GM21786 (cell line): ENCODE measurements at regions not wholly inside any gene's neighbourhood (a gene's known extent, or its start where the extent isn't known, plus 50 kb on each side); places are given as distances from the start of the nearest gene placed in this dataset.
"Not testable (repeated sequence)": the region's sequence is repeated elsewhere in the genome, so short reads cannot be mapped to it uniquely, and the experiment has no call there.

Experiments used
- ATAC-seq: cut with Tn5 transposase; IDR thresholded peaks from one replicate; pipeline ENCODE4 v1.9.1; 2021; ENCODE audit not compliant: unreplicated experiment

DNA sequence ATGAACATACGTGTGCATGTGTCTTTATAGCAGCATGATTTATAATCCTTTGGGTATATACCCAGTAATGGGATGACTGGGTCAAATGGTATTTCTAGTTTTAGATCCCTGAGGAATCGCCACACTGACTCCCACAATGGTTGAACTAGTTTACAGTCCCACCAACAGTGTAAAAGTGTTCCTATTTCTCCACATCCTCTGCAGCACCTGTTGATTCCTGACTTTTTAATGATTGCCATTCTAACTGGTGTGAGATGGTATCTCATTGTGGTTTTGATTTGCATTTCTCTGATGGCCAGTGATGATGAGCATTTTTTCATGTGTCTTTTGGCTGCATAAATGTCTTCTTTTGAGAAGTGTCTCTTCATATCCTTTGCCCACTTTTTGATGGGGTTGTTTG lies 493.0 kb upstream of the PIK3R1 start:
- not testable (repeated sequence) for ATAC-seq

DNA sequence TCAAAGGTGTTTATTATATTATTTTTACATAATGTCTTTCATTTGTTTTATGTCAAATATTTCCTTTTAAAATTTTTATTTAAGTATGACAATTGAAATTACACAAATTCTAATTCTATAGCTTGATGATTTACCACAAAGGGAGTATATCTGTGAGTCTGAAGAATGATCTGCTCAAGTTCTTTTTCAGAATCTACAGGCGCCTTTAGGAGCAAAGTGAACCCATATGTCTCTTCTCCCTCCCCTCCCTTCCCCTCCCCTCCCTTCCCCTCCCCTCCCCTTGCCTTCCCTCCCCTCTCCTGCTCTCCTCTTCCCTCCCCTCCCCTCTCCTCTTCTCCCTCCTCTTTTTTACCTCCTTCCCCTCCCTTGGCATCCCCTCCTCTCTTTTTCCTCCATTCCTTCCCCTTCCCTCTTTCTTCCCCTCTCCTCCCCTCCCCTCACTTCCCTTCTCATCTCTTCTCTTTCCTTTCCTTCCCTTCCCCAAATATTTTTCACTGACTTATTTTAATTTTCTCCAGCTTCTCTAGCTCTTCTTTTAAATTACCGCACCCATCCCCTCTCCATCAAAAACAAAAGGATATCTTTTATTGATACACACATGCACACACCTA lies 495.3 kb upstream of the PIK3R1 start:
- no peak for ATAC-seq

DNA sequence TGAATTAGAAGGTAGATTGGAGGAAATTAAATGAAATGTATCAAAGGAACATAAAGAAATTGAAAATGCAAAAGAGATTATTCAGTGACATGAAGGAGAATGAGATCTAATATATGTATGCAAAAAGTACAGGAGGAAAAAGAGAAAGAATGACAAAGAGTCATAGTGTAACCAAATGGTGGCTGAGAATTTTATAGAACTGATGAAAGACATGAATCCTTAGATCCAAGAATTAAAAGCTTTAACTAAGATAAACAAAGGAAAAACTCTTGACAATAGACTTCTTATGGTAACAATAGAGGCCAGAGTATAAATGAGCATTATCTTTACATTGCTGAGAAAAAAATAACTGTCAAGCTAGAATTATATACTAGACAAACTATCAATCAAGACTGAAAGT lies 505.4 kb upstream of the CD180 start:
- no peak for ATAC-seq

DNA sequence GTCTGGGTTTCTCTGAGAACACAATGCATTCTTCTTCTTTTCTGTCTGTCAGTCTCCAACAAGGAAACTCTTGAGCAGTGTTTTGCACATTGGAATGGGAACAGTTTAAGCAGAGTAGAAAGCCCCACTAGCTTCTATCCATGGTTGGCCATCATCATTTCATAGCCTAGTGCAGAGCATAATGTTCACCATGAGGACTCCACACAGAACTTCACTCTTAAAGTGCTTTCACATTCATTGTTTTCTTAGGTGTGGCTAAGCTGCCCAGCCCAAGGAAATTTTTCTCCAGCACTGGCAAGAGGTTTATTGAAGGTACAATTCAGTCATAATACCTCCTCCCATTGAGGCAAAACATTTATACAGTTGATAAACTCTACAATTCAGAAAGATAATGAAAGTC lies 503.0 kb upstream of the CD180 start:
- ATAC-seq: no peak

DNA sequence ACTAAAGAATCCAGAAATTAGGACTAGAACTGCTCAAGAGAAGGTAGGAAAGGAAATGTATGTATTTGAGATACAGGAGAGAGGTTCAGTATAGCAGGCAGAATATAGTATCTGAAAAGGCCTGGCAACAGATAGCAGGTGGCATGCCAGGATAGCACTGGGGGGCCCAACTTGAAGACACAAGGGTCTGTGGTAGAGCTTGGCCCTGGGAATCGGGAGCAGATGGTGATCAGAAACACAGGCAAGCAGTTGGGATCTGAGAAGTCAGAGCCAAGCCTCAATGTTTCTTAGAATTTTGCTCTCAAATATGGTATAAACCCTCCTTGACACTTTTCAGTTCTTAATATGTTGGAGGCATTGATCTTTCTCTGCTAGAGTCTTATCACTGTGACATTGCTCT lies 499.8 kb upstream of the CD180 start:
- no peak for ATAC-seq

DNA sequence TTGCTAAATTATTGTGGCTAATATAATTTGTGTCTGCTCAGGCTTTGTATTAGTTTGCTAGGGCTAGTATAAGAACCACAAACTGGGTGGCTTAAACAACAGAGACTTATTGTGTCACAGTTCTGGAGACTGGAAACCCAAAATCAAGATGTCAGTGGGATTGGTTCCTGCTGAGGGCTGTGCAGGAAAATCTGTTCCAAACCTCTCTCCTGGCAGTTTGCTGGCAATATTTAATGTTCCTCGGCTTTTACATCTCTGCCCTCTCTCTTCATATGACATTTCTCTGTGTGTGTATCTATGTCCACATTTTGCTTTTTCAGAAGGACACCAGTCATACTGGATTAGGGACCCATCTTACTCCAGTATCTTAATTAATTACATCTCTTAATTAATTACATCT lies 498.8 kb upstream of the CD180 start:
- no peak for ATAC-seq

DNA sequence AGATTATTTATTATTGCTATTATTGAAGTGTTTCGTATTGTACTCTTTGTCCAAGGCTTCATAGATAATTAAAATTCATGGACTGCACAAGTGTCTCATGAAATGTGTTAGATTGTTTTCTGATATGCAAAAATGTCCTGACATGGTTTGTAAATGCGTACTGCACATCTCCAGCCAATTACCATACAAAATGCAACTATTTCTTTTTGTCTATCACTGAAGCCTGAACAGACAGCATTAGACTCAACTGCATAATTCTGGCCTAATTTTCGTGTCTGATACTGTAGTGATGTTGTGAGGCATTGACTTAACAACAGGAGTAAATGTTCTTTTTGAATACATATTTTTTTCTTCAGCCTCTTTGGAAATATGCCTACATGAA lies 498.2 kb upstream of the CD180 start:
- ATAC-seq: no peak

DNA sequence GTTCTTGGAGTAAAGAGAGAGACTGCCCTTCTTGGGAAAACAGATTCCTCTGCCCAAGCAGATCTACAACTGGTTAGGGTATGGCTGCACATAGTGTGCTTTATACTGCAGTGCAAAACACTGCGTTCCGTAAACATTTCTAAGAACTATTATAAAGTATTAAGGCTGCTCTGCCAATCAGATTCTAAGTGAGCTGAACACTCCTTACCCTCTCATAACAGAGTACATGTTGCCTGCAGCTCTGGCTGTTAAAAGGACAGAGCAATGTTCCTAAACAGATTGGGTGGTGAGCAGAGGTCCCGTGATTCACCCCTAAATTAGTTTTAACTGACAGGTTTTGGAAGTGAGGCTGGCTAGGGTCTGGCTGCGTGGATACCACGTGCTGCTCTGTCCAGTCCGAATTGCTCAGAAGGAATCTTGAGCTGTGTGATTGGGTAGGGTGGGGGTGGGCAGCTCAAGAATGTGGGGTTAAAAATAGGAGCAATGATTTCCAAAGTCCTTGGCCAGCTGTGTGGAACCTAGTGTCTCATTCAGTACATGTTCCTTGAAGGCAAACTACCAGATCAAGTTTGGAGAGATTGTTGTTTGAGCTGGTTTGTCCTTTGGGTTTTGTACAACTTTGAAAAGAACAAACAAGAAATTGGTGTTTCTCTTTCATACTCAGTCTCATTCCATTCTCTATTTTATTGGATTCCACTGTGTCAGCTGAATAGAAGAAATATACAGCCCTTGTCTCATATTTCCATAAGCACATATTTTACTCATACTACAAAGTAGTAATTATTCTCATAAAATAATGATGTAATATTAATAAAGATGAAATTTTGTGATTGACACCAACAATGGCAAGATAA lies 497.6 kb upstream of the CD180 start:
- no peak for ATAC-seq

DNA sequence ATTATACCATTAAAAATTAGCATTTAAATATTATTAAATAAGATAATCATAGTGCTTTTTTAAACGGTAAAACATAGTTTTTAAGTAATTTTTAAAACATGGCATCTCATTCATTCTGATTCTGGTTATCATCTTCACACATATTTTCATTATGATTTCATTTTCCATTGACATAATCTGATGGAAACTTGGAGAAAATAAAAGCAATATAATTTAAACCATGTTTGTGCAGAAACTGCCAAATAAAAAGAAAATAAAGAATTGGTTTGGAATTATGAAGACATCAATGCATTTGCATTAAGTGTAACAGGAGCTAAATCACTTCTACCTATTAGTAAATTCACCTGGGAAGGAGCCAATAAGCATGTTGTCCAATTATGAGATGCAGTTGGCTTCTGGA lies 490.1 kb upstream of the CD180 start:
- ATAC-seq: no peak

DNA sequence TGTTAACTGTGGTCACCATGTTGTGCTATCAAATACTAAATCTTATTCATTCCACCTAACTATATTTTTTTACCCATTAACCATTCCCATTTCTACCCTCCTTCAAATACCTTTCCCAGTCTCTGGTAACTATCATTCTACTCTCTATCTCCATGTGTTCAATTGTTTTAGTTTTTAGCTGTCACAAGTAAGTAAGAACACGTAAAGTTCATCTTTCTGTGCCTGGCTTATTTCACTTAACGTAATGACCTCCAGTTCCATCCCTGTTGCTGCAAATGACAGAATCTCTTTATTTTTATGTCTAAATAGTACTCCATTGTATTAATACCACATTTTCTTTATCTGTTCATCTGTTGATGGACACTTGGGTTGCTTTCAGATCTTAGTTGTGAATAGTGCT lies 485.1 kb upstream of the CD180 start:
- ATAC-seq: no peak

DNA sequence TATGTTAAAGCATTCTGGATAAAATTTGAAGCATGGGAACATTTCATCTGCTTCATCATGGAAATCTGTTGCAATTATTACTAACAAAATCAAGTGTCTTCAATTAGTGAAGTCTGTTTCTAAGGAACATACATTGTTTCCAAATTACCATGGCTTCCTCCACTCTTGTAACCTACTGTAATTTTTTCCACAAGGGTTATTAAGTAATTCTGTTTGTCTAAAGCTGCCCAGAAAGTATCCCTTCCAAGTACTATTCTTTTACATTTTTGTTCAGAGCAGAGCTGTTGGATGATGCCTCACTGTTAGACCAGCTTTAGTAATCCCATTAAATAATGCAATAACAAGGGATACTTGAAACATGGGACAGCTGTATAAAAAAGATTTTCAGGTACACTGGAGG lies 483.5 kb upstream of the CD180 start:
- ATAC-seq: no peak

DNA sequence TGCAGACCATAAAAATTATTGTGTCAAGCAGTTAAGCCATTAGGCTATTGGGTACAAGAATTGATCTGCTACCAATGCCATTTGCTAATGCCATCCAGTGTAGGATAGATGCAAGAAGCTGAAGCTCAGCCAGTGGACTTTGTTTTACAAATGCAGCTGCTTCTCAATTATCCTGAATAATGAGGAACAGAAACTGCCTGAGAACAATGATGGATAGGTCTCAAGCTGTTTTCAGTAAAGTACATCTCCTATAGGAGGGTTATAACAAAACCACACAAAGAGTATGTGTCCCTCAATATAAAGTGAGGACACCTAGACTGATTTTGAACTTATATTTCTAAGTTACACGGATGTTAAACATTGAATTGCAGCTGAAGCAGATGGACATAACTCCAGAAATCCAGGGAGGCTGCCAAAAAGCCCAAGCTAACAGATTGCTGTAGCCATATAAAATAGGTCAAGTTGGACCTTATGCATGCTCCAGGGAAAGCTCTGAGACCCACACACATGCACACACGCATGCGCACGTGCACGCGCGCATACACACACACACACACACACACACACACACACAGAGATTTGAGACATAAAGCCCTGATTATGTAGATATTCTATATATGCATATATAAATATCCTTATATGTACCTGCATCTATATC lies 482.7 kb upstream of the CD180 start:
- ATAC-seq: no peak

DNA sequence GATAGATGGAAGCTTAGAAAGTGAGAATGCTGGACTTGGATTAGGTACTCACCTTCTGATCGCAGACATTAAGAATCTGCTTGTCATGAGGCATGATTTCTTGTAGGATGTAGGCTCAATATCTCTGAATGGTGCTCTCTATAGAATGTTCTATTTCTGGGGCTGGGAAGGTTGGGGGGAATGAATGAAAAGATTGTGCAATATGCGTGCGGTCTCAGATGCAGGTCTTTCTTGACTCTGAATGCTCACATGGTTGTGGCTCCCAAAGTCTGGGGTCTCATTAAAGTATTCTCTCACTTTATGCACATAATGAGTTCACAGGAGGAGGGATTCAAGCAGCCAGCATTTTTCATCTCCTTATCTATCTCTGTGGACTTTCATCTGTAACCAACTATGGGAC lies 482.0 kb upstream of the CD180 start:
- ATAC-seq: no peak

DNA sequence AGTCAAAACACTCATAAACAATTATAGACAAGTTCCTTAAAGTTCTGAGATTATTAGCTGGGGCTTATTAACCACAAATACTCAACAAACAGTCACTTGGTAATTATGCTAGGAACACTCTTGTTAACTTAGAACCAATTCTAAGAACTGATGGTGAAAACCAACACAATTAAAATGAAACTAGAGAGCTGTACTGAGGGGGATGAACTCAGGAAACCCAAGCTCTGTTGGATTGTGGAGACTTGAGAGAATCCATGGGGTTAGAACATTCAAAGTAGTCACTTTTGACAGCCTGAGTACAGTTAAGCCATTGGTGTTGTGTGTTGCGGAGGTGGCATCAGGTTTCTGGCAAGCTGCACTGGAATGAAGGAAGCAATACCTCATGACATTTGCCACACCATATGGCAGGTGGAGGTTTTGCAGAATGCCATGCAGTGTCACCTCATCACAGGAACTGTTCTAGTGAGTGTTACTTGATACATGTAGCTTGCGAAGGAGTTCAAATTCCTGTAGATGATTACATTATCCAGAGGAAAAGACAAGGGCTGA lies 480.9 kb upstream of the CD180 start:
- no peak for ATAC-seq

DNA sequence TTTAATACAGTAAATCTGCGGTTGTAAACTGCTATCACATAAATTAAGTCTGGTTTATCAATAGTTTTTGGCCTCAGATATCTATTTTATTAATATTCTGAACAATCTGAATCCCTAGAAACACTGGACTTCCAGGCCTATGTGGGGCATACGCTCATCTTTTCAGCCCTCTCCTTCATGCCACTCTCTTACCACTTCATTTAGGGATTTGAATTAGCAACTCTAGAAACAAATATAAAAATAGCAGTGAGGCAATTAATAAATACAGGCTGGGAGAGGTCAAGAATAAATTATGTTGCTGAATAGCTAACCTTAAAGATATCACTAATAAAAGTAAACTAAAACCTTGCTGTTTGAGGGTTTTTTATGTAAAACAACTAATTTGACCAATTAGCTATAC lies 480.3 kb upstream of the CD180 start:
- no peak for ATAC-seq

DNA sequence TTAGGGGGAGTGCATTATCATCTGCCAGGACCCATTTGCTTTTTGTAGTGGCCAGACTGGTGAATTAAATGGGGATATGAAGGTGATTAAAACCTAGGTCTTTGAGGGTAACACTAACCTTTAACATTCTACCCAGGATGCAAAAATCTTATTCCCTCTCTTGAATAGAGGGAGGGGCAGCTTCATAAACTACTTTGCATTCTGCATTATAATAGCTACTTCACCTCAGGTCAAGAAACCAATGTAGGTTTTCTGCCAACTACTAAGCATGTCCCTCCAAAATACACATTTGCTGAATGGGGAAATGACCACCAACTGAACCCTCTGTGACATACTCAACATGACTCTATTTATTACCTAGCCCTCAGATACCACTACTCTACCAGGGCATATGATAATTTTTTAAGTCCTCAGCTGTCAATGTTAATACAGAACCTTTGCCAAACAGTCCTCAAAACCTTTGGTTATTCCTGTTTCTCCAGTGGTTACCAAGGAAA lies 477.6 kb upstream of the CD180 start:
- ATAC-seq: no peak

DNA sequence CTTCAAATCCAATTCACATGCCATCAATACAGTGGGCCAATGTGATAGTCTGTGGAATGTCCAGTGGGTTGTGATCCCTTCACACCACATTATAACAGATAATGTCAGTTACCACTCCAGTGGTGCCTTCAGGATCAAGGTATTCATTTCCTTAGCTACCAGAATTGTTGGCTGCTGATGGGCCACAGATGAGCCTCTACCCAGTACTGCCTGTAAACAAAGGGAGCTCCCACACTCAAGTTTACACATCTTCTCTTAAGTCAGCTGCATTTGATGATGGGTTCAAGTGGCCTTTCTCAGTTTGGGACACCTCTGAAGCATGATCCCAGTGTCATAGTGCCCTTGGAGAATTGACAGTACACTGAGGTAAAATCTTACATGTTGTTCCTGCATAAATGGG lies 477.0 kb upstream of the CD180 start:
- no peak for ATAC-seq

DNA sequence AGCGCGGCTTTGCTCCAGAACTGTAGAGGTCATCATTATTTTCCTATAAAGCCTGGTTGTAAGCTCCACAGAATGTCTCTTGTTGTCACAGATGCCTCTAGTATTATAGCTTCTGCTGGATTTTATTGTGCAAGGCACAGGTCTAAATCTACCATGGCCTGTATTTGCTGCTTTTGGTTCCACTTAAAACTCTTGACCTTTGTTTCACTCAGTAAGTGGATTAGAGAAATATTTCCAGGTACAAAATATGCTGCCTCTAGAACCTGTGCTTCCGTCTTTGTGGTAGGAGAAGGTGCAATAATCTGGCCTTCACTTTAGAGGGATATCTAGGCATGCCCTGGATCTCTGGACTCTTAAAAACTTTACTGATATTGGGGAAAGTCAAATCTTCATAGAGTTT lies 476.6 kb upstream of the CD180 start:
- no peak for ATAC-seq

DNA sequence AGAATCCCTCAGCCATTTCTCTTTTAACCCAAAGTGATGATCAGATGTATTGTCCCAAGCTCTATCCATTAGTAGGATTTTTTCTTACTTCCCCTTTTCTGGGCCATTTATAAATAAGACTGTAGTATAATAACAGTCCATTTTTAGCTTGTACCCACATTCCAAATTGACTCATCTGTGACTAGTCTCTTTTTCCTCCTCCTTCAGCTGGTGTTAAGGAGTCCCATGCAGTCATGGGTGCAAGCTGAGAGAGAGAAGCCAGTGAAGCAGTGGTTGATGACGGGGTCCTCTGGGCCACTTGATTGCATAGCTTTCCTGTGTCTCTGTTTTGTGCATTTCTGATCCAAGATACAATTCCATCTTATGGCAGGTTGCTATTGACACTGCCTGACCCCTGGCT lies 476.0 kb upstream of the CD180 start:
- no peak for ATAC-seq

DNA sequence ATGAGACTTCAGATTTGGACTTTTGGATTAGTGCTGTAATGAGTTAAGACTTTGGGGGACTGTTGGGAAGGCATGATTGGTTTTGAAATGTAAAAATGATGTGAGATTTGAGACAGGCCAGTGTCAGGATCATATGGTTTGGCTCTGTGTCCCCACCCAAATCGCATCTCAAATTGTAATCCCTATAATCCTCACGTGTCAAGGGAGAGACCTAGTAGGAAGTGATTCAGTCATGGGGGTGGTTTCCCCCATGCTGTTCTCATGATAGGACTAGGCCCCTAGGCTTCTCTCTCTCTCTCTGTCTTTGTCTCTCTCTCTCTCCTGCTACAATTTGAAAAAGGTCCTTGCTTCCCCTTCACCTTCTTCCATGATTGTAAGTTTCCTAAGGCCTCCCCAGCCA lies 473.3 kb upstream of the CD180 start:
- ATAC-seq: no peak

DNA sequence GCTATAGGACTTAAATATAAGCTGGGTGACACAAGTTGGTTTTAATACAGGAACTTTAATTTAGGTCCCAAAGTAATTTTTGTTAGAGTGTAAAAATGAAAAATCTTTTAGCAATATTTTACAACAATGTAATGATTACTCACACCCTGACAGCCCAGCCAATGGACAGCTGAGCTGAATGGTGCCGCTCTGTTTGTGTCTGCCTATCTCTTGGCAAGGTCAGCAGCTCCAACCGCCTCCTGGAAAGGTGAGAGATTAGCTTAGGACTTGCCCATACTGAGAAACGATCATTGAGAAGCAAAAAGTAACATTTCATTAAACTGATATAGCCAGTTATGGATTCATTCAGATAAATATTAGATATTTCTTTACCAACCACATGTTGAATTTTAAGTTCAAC lies 463.6 kb upstream of the CD180 start:
- ATAC-seq: no peak

DNA sequence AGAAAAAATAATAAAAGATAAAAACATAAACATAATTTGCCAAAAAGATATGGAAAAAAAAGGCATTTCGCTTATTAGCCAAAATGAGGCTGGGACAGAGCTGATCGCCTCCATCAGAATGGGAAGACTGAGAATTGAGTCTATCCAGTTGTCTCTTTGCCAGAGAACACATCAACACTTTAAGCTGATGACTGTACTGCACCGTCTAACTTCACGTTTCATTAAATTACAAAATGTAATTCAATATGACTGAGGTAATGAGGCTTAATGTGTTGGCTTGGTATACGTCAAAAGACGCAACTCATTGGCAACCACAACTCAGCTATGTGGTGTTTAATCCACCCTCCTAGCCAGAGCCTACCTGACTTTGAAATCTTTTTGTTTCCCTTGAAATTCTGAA lies 462.7 kb upstream of the CD180 start:
- no peak for ATAC-seq
